Spleen (tissue), 11 donors: ENCODE measurements at regions not wholly inside any gene's neighbourhood (a gene's known extent, or its start where the extent isn't known, plus 50 kb on each side); places are given as distances from the start of the nearest gene placed in this dataset.

Experiments used
- DNase-seq: peaks from one replicate; pipeline ENCODE4 v3.0.0-alpha.2; 2020
- H3K27ac ChIP-seq, 8 donors: fragments of 200-600 bp; sonication (generic) in 7 of 8; 1 replicate in 4 of 8; 2 replicates in 4 of 8; pipeline versions ENCODE4 v1.5.0 to v1.8.0; 2016 to 2021; ENCODE audit warnings: inconsistent platforms in 4 of 8, mild to moderate bottlenecking in 4 of 8, moderate library complexity in 1 of 8
- H3K27me3 ChIP-seq, 7 donors: fragments of 200-600 bp; sonication (generic) in 6 of 7; replicated peaks in 1 of 7; 1 replicate in 4 of 7; 2 replicates in 3 of 7; pipeline versions ENCODE4 v1.5.0 to v1.8.0; 2016 to 2021; ENCODE audit warnings: inconsistent platforms in 3 of 7, mild to moderate bottlenecking in 1 of 7
- H3K36me3 ChIP-seq, 6 donors: fragments of 200-600 bp; sonication (generic) in 5 of 6; 1 replicate in 4 of 6; 2 replicates in 2 of 6; pipeline versions ENCODE4 v1.5.0 to v1.8.0; 2016 to 2021; ENCODE audit warnings: inconsistent platforms in 2 of 6
- H3K4me1 ChIP-seq, 6 donors: fragments of 200-600 bp; sonication (generic) in 5 of 6; 1 replicate in 3 of 6; 2 replicates in 3 of 6; pipeline versions ENCODE4 v1.5.0 to v1.8.0; 2016 to 2021; ENCODE audit warnings: inconsistent platforms in 3 of 6
- H3K4me3 ChIP-seq, 8 donors: fragments of 200-600 bp; sonication (generic) in 7 of 8; 1 replicate in 4 of 8; 2 replicates in 4 of 8; pipeline versions ENCODE4 v1.5.0 to v1.8.0; 2016 to 2021; ENCODE audit warnings: inconsistent platforms in 4 of 8, mild to moderate bottlenecking in 4 of 8, moderate library complexity in 2 of 8
- H3K9me3 ChIP-seq, 8 donors: fragments of 200-600 bp; sonication (generic) in 7 of 8; 1 replicate in 4 of 8; 2 replicates in 4 of 8; pipeline versions ENCODE4 v1.5.0 to v1.8.0; 2016 to 2021; ENCODE audit warnings: inconsistent platforms in 4 of 8
- POLR2A ChIP-seq, 3 donors: fragments of 450-650 bp; IDR thresholded peaks; one replicate each; pipeline ENCODE4 v1.5.1; 2017; ENCODE audit warnings: antibody characterized with exemption in 3 of 3, mild to moderate bottlenecking in 1 of 3
- POLR2AphosphoS5 ChIP-seq, 3 donors: sonication (generic); formaldehyde crosslinking; IDR thresholded peaks; one replicate each; pipeline ENCODE4 v1.5.1; 2017; ENCODE audit warnings: antibody characterized with exemption in 3 of 3
- WGBS, 5 donors: extraction: QIAGEN DNeasy Blood & Tissue Kit in 3 of 5; methylation state at CpG; one replicate each; pipeline versions ENCODE4 v1.1.5 to v1.1.7; 2013 to 2018; 5-methylcytosine and 5-hydroxymethylcytosine counted together
- intact Hi-C: fragments of 100-400 bp; cut with DNase I; formaldehyde crosslinking; loops from one replicate; pipeline ENCODE4 v1.15.0; 2023; ENCODE audit warnings: low total_unique reads
- TF ChIP-seq, protein P1 (sequence below), 11 experiments: fragments of 200-600 bp in 7 of 11; fragments of 450-650 bp in 4 of 11; sonication (generic) in 4 of 11; IDR thresholded peaks in 8 of 11; conservative IDR thresholded peaks in 3 of 11; 1 replicate in 7 of 11; 2 replicates in 4 of 11; pipeline versions ENCODE4 v1.4.0 to v1.8.0; 2016 to 2021; ENCODE audit warnings: antibody characterized with exemption in 11 of 11, inconsistent platforms in 4 of 11, mild to moderate bottlenecking in 1 of 11
- donor health status: healthy with polysubstance abuse.
- donor health status: DM: no; HTN: no; CAD: no; lungs with moderate emphysema.
- donor health status: DM: no; HTN: no; CAD: no.
- donor health status: Bipolar disorder and iron deficiency.
- donor health status: healthy.
- donor health status: DM: no; HTN: no; CAD: no.
- donor health status: DM: yes; HTN: yes; CAD: no.

DNA sequence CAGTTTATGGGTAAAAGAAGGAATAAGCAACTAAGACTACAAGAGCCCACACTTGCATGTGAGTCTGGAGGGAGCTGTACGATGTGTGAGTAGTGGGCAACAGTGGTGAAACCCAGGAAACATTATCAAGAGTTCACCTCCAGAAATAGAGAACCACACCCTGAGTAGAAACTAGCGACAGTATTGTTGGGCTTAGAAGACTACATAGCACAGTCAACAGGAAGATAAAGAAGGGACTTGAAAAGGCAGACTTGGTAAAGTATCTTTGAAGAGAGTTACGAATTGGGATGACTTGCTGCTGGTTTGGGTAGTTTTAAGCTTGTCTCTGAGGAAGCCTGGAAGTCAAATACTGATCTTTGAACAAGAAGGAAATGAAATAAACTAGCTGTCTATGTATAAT lies 223.2 kb upstream of the GNAI1 start:
- H3K36me3 ChIP-seq, result no peaks in the 10 kb centered on the region
- TF ChIP-seq POLR2AphosphoS5 (IDR thresholded peaks at IDR 0.05) (no peak), POLR2A (IDR thresholded peaks at IDR 0.05) (no peak)
- TF ChIP-seq, protein P1, sequence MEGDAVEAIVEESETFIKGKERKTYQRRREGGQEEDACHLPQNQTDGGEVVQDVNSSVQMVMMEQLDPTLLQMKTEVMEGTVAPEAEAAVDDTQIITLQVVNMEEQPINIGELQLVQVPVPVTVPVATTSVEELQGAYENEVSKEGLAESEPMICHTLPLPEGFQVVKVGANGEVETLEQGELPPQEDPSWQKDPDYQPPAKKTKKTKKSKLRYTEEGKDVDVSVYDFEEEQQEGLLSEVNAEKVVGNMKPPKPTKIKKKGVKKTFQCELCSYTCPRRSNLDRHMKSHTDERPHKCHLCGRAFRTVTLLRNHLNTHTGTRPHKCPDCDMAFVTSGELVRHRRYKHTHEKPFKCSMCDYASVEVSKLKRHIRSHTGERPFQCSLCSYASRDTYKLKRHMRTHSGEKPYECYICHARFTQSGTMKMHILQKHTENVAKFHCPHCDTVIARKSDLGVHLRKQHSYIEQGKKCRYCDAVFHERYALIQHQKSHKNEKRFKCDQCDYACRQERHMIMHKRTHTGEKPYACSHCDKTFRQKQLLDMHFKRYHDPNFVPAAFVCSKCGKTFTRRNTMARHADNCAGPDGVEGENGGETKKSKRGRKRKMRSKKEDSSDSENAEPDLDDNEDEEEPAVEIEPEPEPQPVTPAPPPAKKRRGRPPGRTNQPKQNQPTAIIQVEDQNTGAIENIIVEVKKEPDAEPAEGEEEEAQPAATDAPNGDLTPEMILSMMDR (IDR thresholded peaks at IDR 0.05 in 8 of 11, conservative IDR thresholded peaks at IDR 0.05 in 3 of 11), result no peak
- no peak overlapping the region for H3K4me3 ChIP-seq
- H3K27me3 ChIP-seq, result no peaks in the 10 kb centered on the region
- peaks cover 0 to 13% (median 3%) of the 10 kb centered on the region in 8 donors for H3K9me3 ChIP-seq
- no peaks in the 10 kb centered on the region for H3K4me1 ChIP-seq
- no peak overlapping the region for H3K27ac ChIP-seq
- DNase-seq, result no peak
- 63 to 72% (median 66%) methylated on average over 3 of the region's 3 CpGs for WGBS, 5 donors
- intact Hi-C loops, result no loop called here

DNA sequence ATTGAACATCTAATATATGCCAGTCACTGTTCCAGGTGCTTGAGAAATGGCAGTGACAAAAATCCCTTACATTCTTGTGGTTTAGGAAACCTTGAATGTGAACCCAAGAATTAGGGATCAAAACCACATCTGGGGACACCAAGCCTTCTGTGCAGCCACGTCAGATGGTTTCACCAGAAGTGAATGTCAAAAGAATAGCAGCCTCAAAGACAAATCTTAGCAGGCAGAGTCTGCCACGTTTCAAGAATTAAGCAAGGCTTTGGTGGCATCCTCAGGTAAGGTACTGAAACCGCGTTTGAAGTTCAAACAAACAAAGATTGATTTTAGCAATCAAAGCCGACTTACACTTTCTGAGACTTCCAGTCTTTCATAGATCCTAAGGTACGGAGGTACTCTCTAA lies 225.5 kb upstream of the GNAI1 start:
- no peak for DNase-seq
- 73 to 86% (median 78%) methylated on average over 6 of the region's 6 CpGs for WGBS, 5 donors
- no peaks in the 10 kb centered on the region for H3K4me1 ChIP-seq
- intact Hi-C loops, result no loop called here
- TF ChIP-seq POLR2AphosphoS5 (IDR thresholded peaks at IDR 0.05) (no peak), POLR2A (IDR thresholded peaks at IDR 0.05) (no peak)
- TF ChIP-seq, protein P1 (IDR thresholded peaks at IDR 0.05 in 8 of 11, conservative IDR thresholded peaks at IDR 0.05 in 3 of 11), result no peak
- no peaks in the 10 kb centered on the region for H3K36me3 ChIP-seq
- no peak overlapping the region for H3K27ac ChIP-seq
- no peak overlapping the region for H3K4me3 ChIP-seq
- peaks cover 0 to 4% (median 0%) of the 10 kb centered on the region in 8 donors for H3K9me3 ChIP-seq
- no peaks in the 10 kb centered on the region for H3K27me3 ChIP-seq

DNA sequence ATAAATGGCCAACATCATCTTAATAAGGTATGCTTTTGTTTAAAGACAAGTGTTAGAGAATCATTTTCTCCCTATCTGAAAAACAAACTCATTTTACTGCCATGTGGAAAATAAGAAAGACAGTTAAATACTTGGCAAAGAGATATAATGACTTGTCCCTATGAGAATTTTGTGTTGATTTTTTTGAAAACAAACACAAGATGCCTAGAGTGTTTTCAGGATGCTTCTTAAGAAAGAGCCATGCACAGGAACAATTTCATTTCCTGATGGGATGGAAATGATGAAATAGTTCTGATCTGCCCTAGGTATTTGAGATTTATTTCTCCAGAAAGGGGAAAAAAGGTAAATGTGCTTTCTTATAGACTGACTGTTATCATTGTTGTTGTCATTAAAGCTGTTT lies 237.5 kb upstream of the GNAI1 start:
- intact Hi-C loops, result no loop called here
- H3K4me3 ChIP-seq, result no peak overlapping the region
- TF ChIP-seq, protein P1 (IDR thresholded peaks at IDR 0.05 in 8 of 11, conservative IDR thresholded peaks at IDR 0.05 in 3 of 11), result no peak
- TF ChIP-seq POLR2A (IDR thresholded peaks at IDR 0.05) (no peak), POLR2AphosphoS5 (IDR thresholded peaks at IDR 0.05) (no peak)

GRCh38 chr7:79893991-79894390 lies 240.6 kb upstream of the GNAI1 start:
- no peak for DNase-seq
- intact Hi-C loops, result no loop called here
- H3K4me3 ChIP-seq, result no peak overlapping the region
- H3K27ac ChIP-seq, result no peak overlapping the region
- no peaks in the 10 kb centered on the region for H3K27me3 ChIP-seq
- H3K9me3 ChIP-seq, result no peaks in the 10 kb centered on the region
- WGBS, 5 donors, result 69 to 91% (median 88%) methylated on average over 1 of the region's 1 CpG
- no peaks in the 10 kb centered on the region for H3K36me3 ChIP-seq
- TF ChIP-seq POLR2A (IDR thresholded peaks at IDR 0.05) (no peak), POLR2AphosphoS5 (IDR thresholded peaks at IDR 0.05) (no peak)
- TF ChIP-seq, protein P1 (IDR thresholded peaks at IDR 0.05 in 8 of 11, conservative IDR thresholded peaks at IDR 0.05 in 3 of 11), result no peak
- H3K4me1 ChIP-seq, result no peaks in the 10 kb centered on the region

More for the DNA sequence above, 237.5 kb upstream of the GNAI1 start:
- DNase-seq, result no peak
- Histone ChIP-seq H3K36me3 (no peaks in the 10 kb centered on the region), H3K9me3 (peaks cover 0 to 10% (median 0%) of the 10 kb centered on the region in 8 donors), H3K4me1 (no peaks in the 10 kb centered on the region), H3K27me3 (no peaks in the 10 kb centered on the region), H3K27ac (no peak overlapping the region)
